DND-41 (cell line): ENCODE measurements at regions not wholly inside any gene's neighbourhood (a gene's known extent, or its start where the extent isn't known, plus 50 kb on each side); places are given as distances from the start of the nearest gene placed in this dataset.
"Not testable (repeated sequence)": the region's sequence is repeated elsewhere in the genome, so short reads cannot be mapped to it uniquely, and the experiment has no call there.

Experiments
- ATAC-seq: fragments of 200-7000 bp; cut with Tn5 transposase; 3 replicates; pipeline ENCODE4 v1.9.1; 2021; ENCODE audit warnings: low read depth; ENCODE audit not compliant: insufficient read depth
- DNase-seq: peaks from one replicate; pipeline ENCODE4 v3.0.0-alpha.2; 2020
- H2AFZ ChIP-seq: 2 replicates; pipeline ENCODE4 v1.6.0; 2012; ENCODE audit warnings: low read depth, low read length
- H3K27ac ChIP-seq: 2 replicates; pipeline ENCODE4 v1.5.1; 2012; ENCODE audit warnings: low read length, inconsistent platforms
- H3K27me3 ChIP-seq: fragments of 200-600 bp; sonication (generic); 2 replicates; pipeline ENCODE4 v1.6.0; 2012; ENCODE audit warnings: low read length, mild to moderate bottlenecking, inconsistent platforms; ENCODE audit not compliant: insufficient read depth, poor library complexity
- H3K36me3 ChIP-seq: 2 replicates; pipeline ENCODE4 v1.5.1; 2012; ENCODE audit warnings: low read length, inconsistent platforms; ENCODE audit not compliant: insufficient read depth
- H3K4me1 ChIP-seq: 2 replicates; pipeline ENCODE4 v1.5.1; 2012; ENCODE audit warnings: mild to moderate bottlenecking, low read length; ENCODE audit not compliant: insufficient read depth
- H3K4me2 ChIP-seq: 2 replicates; pipeline ENCODE4 v1.6.0; 2012; ENCODE audit warnings: mild to moderate bottlenecking, moderate library complexity, low read length, inconsistent platforms; ENCODE audit not compliant: insufficient read depth
- H3K4me3 ChIP-seq, 2 experiments: fragments of 200-600 bp in 1 of 2; shearing (Covaris generic) in 1 of 2; 2 replicates each; pipeline ENCODE4 v1.5.1; 2012 to 2016; ENCODE audit warnings: inconsistent platforms in 2 of 2, low read length in 2 of 2, mild to moderate bottlenecking in 2 of 2, low read depth in 1 of 2, moderate library complexity in 1 of 2
- H3K79me2 ChIP-seq: 2 replicates; pipeline ENCODE4 v1.6.0; 2012; ENCODE audit warnings: low read length, inconsistent platforms; ENCODE audit not compliant: insufficient read depth
- H3K9ac ChIP-seq: 2 replicates; pipeline ENCODE4 v1.6.0; 2012; ENCODE audit warnings: low read depth, mild to moderate bottlenecking, inconsistent platforms, low read length, moderate library complexity
- H3K9me3 ChIP-seq: 2 replicates; pipeline ENCODE4 v1.5.1; 2012; ENCODE audit warnings: low read length, moderate library complexity, mild to moderate bottlenecking, inconsistent platforms; ENCODE audit not compliant: insufficient read depth, severe bottlenecking
- H4K20me1 ChIP-seq: 2 replicates; pipeline ENCODE4 v1.6.0; 2012; ENCODE audit warnings: low read length; ENCODE audit not compliant: insufficient read depth
- CTCF ChIP-seq: IDR thresholded peaks from 2 replicates; pipeline ENCODE4 v1.5.1; 2012; ENCODE audit warnings: borderline replicate concordance, low read length, moderate library complexity, mild to moderate bottlenecking; ENCODE audit not compliant: poor library complexity, severe bottlenecking; ENCODE audit errors: extremely low read depth
- EZH2 ChIP-seq: IDR thresholded peaks from 3 replicates; pipeline ENCODE4 v1.6.1; 2012; ENCODE audit warnings: borderline replicate concordance, low read depth, mild to moderate bottlenecking, moderate library complexity, low read length, inconsistent platforms; ENCODE audit not compliant: severe bottlenecking

GRCh38 chr2:51778806-51779205 lies 746.9 kb upstream of the NRXN1 start:
- H3K9ac ChIP-seq = no peak overlapping the region
- no peak for ATAC-seq
- no peak for DNase-seq
- H2AFZ ChIP-seq = no peak overlapping the region
- no peak overlapping the region for H3K4me2 ChIP-seq
- no peaks in the 10 kb centered on the region for H3K4me1 ChIP-seq
- no peaks in the 10 kb centered on the region for H4K20me1 ChIP-seq
- no peak overlapping the region for H3K27ac ChIP-seq
- no peaks in the 10 kb centered on the region for H3K79me2 ChIP-seq
- no peaks in the 10 kb centered on the region for H3K36me3 ChIP-seq
- no peak overlapping the region for H3K4me3 ChIP-seq
- H3K27me3 ChIP-seq = no peaks in the 10 kb centered on the region
- H3K9me3 ChIP-seq = peaks cover 9% of the 10 kb centered on the region
- TF ChIP-seq CTCF = no peak
- no peak for TF ChIP-seq EZH2

GRCh38 chr2:51774606-51775005 lies 742.7 kb upstream of the NRXN1 start:
- ATAC-seq, H3K4me3 ChIP-seq, H4K20me1 ChIP-seq: not testable (repeated sequence)

GRCh38 chr2:51760441-51760840 lies 728.5 kb upstream of the NRXN1 start:
- Histone ChIP-seq H3K27me3 (no peaks in the 10 kb centered on the region), H3K36me3 (no peaks in the 10 kb centered on the region), H3K27ac (no peak overlapping the region), H2AFZ (no peak overlapping the region), H3K9me3 (no peaks in the 10 kb centered on the region), H4K20me1 (no peaks in the 10 kb centered on the region), H3K79me2 (no peaks in the 10 kb centered on the region), H3K4me3 (no peak overlapping the region), H3K9ac (no peak overlapping the region), H3K4me1 (no peaks in the 10 kb centered on the region), H3K4me2 (no peak overlapping the region)
- ATAC-seq (no peak), DNase-seq (no peak)
- TF ChIP-seq EZH2 (no peak), CTCF (no peak)

More at GRCh38 chr2:51774606-51775005, 742.7 kb upstream of the NRXN1 start:
- not testable (repeated sequence) for H3K9ac ChIP-seq, H3K27me3 ChIP-seq, H3K9me3 ChIP-seq, H3K27ac ChIP-seq, H3K36me3 ChIP-seq, H3K79me2 ChIP-seq, H2AFZ ChIP-seq, H3K4me1 ChIP-seq, DNase-seq, H3K4me2 ChIP-seq

- H3K4me3 ChIP-seq = no peak overlapping the region
- no peaks in the 10 kb centered on the region for H3K4me1 ChIP-seq
- TF ChIP-seq CTCF (no peak), EZH2 (no peak)
- no peak for DNase-seq
- ATAC-seq = no peak
- no peak overlapping the region for H3K9ac ChIP-seq
- no peaks in the 10 kb centered on the region for H3K9me3 ChIP-seq
- H3K27me3 ChIP-seq = no peaks in the 10 kb centered on the region
- no peaks in the 10 kb centered on the region for H3K36me3 ChIP-seq
- H3K4me2 ChIP-seq = no peak overlapping the region
- H3K79me2 ChIP-seq = no peaks in the 10 kb centered on the region
- no peak overlapping the region for H2AFZ ChIP-seq
- H3K27ac ChIP-seq = no peak overlapping the region
- no peaks in the 10 kb centered on the region for H4K20me1 ChIP-seq
These were observed 726.1 kb upstream of the NRXN1 start for GRCh38 chr2:51758081-51758480.
